ENCODE measurements at regions not wholly inside any gene's neighbourhood (a gene's known extent, or its start where the extent isn't known, plus 50 kb on each side); places are given as distances from the start of the nearest gene placed in this dataset.

- H3K4me3 ChIP-seq (ENCODE audit: insufficient read depth, low read length) = no peak overlapping the region
- no peaks in the 10 kb centered on the region for H3K79me2 ChIP-seq (ENCODE audit: insufficient read depth, low read length)
- no peaks in the 10 kb centered on the region for H3K4me1 ChIP-seq (ENCODE audit: insufficient read depth, low read length)
- H3K4me2 ChIP-seq (ENCODE audit: insufficient read depth, low read length) = no peak overlapping the region
- peak; percentile 66 for DNase-seq (ENCODE audit: insufficient read length, low spot score, missing footprints)
- no peak overlapping the region for H2AFZ ChIP-seq (ENCODE audit: low read length)
- H3K27ac ChIP-seq (ENCODE audit: low read depth, low read length) = no peak overlapping the region
- no peaks in the 10 kb centered on the region for H3K36me3 ChIP-seq (ENCODE audit: insufficient read depth, low read length)
- no peaks in the 10 kb centered on the region for H3K27me3 ChIP-seq (ENCODE audit: insufficient read depth, low read length)
- no peaks in the 10 kb centered on the region for H3K9me3 ChIP-seq (ENCODE audit: low read depth, low read length)
- no peaks in the 10 kb centered on the region for H4K20me1 ChIP-seq (ENCODE audit: insufficient read depth, low read length)
- no peak for TF ChIP-seq CTCF (IDR thresholded peaks at IDR 0.05; ENCODE audit: extremely low read depth, low read depth, low read length)
Measured at GRCh38 chr11:69378303-69379141, 84.6 kb downstream of the MYEOV start.

GRCh38 chr11:69380451-69380901 is 86.5 kb downstream of the MYEOV start:
- no peaks in the 10 kb centered on the region for H3K36me3 ChIP-seq (ENCODE audit: insufficient read depth, low read length)
- DNase-seq (ENCODE audit: insufficient read length, low spot score, missing footprints) = peak; percentile 48
- TF ChIP-seq CTCF (IDR thresholded peaks at IDR 0.05; ENCODE audit: extremely low read depth, low read depth, low read length) = no peak
- no peaks in the 10 kb centered on the region for H3K79me2 ChIP-seq (ENCODE audit: insufficient read depth, low read length)
- H3K4me1 ChIP-seq (ENCODE audit: insufficient read depth, low read length) = no peaks in the 10 kb centered on the region
- H3K4me2 ChIP-seq (ENCODE audit: insufficient read depth, low read length) = no peak overlapping the region
- H3K27ac ChIP-seq (ENCODE audit: low read depth, low read length) = no peak overlapping the region
- H4K20me1 ChIP-seq (ENCODE audit: insufficient read depth, low read length) = no peaks in the 10 kb centered on the region
- H3K27me3 ChIP-seq (ENCODE audit: insufficient read depth, low read length) = no peaks in the 10 kb centered on the region
- no peaks in the 10 kb centered on the region for H3K9me3 ChIP-seq (ENCODE audit: low read depth, low read length)
- no peak overlapping the region for H3K4me3 ChIP-seq (ENCODE audit: insufficient read depth, low read length)
- peak overlapping the region; percentile 25 for H2AFZ ChIP-seq (ENCODE audit: low read length)

GRCh38 chr11:69380921-69381581 is 87.1 kb downstream of the MYEOV start:
- H3K36me3 ChIP-seq (ENCODE audit: insufficient read depth, low read length) = no peaks in the 10 kb centered on the region
- H3K4me1 ChIP-seq (ENCODE audit: insufficient read depth, low read length) = no peaks in the 10 kb centered on the region
- H3K27ac ChIP-seq (ENCODE audit: low read depth, low read length) = no peak overlapping the region
- H3K9me3 ChIP-seq (ENCODE audit: low read depth, low read length) = no peaks in the 10 kb centered on the region
- peak; percentile 86 for DNase-seq (ENCODE audit: insufficient read length, low spot score, missing footprints)
- no peak overlapping the region for H3K4me3 ChIP-seq (ENCODE audit: insufficient read depth, low read length)
- no peaks in the 10 kb centered on the region for H3K79me2 ChIP-seq (ENCODE audit: insufficient read depth, low read length)
- no peak for TF ChIP-seq CTCF (IDR thresholded peaks at IDR 0.05; ENCODE audit: extremely low read depth, low read depth, low read length)
- peak overlapping the region; percentile 25 for H2AFZ ChIP-seq (ENCODE audit: low read length)
- no peaks in the 10 kb centered on the region for H3K27me3 ChIP-seq (ENCODE audit: insufficient read depth, low read length)
- H3K4me2 ChIP-seq (ENCODE audit: insufficient read depth, low read length) = no peak overlapping the region
- H4K20me1 ChIP-seq (ENCODE audit: insufficient read depth, low read length) = no peaks in the 10 kb centered on the region

- no peak for TF ChIP-seq CTCF (IDR thresholded peaks at IDR 0.05; ENCODE audit: extremely low read depth, low read depth, low read length)
- Histone ChIP-seq H3K4me1 (ENCODE audit: insufficient read depth, low read length) (no peaks in the 10 kb centered on the region), H3K79me2 (ENCODE audit: insufficient read depth, low read length) (no peaks in the 10 kb centered on the region), H3K9me3 (ENCODE audit: low read depth, low read length) (no peaks in the 10 kb centered on the region), H3K27ac (ENCODE audit: low read depth, low read length) (no peak overlapping the region), H3K4me2 (ENCODE audit: insufficient read depth, low read length) (no peak overlapping the region), H2AFZ (ENCODE audit: low read length) (no peak overlapping the region), H3K4me3 (ENCODE audit: insufficient read depth, low read length) (no peak overlapping the region), H4K20me1 (ENCODE audit: insufficient read depth, low read length) (no peaks in the 10 kb centered on the region), H3K36me3 (ENCODE audit: insufficient read depth, low read length) (no peaks in the 10 kb centered on the region), H3K27me3 (ENCODE audit: insufficient read depth, low read length) (no peaks in the 10 kb centered on the region)
- DNase-seq (ENCODE audit: insufficient read length, low spot score, missing footprints) = peak; percentile 67
Measured at GRCh38 chr11:69381681-69382130, 87.8 kb downstream of the MYEOV start.
